ENCODE measurements at regions not wholly inside any gene's neighbourhood (a gene's known extent, or its start where the extent isn't known, plus 50 kb on each side); places are given as distances from the start of the nearest gene placed in this dataset.
"Not testable (repeated sequence)": the region's sequence is repeated elsewhere in the genome, so short reads cannot be mapped to it uniquely, and the experiment has no call there.

- Histone ChIP-seq H3K27ac (no peak overlapping the region), H3K36me3 (no peaks in the 10 kb centered on the region), H3K9me3 (peaks cover 0 to 3% (median 0%) of the 10 kb centered on the region in 4 donors), H3K27me3 (no peaks in the 10 kb centered on the region), H3K4me1 (no peaks in the 10 kb centered on the region), H3K4me3 (no peak overlapping the region)
- TF ChIP-seq POLR2A (IDR thresholded peaks at IDR 0.05) (no peak), POLR2AphosphoS5 (IDR thresholded peaks at IDR 0.05) (no peak), CTCF (IDR thresholded peaks at IDR 0.05) (no peak), EP300 (IDR thresholded peaks at IDR 0.05) (no peak)
- intact Hi-C loops (cut with DNase I): no loop called here
- DNase-seq: no peak
These were observed 827.6 kb downstream of the C12orf50 start for GRCh38 chr12:87201598-87201997.

- no peak for DNase-seq
- no peaks in the 10 kb centered on the region for H3K27me3 ChIP-seq
- H3K9me3 ChIP-seq: peaks cover 0 to 3% (median 0%) of the 10 kb centered on the region in 4 donors
- 76 to 77% methylated on average over 1 of the region's 1 CpG for WGBS, 2 donors
- H3K4me1 ChIP-seq: no peaks in the 10 kb centered on the region
- TF ChIP-seq POLR2A (IDR thresholded peaks at IDR 0.05): no peak
- no peak for TF ChIP-seq CTCF (IDR thresholded peaks at IDR 0.05)
- no peak for TF ChIP-seq POLR2AphosphoS5 (IDR thresholded peaks at IDR 0.05)
- TF ChIP-seq EP300 (IDR thresholded peaks at IDR 0.05): no peak
- no peaks in the 10 kb centered on the region for H3K36me3 ChIP-seq
- intact Hi-C loops (cut with DNase I): no loop called here
- no peak overlapping the region for H3K27ac ChIP-seq
- no peak overlapping the region for H3K4me3 ChIP-seq
These were observed 828.8 kb downstream of the C12orf50 start for GRCh38 chr12:87200289-87200979.

- WGBS, 2 donors: 87 to 90% methylated on average over 1 of the region's 1 CpG
- Histone ChIP-seq H3K27me3 (no peaks in the 10 kb centered on the region), H3K27ac (no peak overlapping the region), H3K4me1 (no peaks in the 10 kb centered on the region), H3K36me3 (no peaks in the 10 kb centered on the region), H3K4me3 (no peak overlapping the region), H3K9me3 (no peaks in the 10 kb centered on the region)
- intact Hi-C loops (cut with DNase I): no loop called here
- TF ChIP-seq POLR2A (IDR thresholded peaks at IDR 0.05): no peak
- TF ChIP-seq POLR2AphosphoS5 (IDR thresholded peaks at IDR 0.05): no peak
- TF ChIP-seq EP300 (IDR thresholded peaks at IDR 0.05): no peak
- TF ChIP-seq CTCF (IDR thresholded peaks at IDR 0.05): no peak
- DNase-seq: no peak
These were observed 831.0 kb downstream of the C12orf50 start for GRCh38 chr12:87198181-87198580.

- TF ChIP-seq POLR2AphosphoS5 (IDR thresholded peaks at IDR 0.05): no peak
- no peak for TF ChIP-seq EP300 (IDR thresholded peaks at IDR 0.05)
- no peak for TF ChIP-seq CTCF (IDR thresholded peaks at IDR 0.05)
- TF ChIP-seq POLR2A (IDR thresholded peaks at IDR 0.05): no peak
- H3K4me3 ChIP-seq: no peak overlapping the region
- H3K27me3 ChIP-seq: no peaks in the 10 kb centered on the region
- H3K9me3 ChIP-seq: no peaks in the 10 kb centered on the region
- intact Hi-C loops (cut with DNase I): no loop called here
- no peak for DNase-seq
- no peaks in the 10 kb centered on the region for H3K36me3 ChIP-seq
- WGBS, 2 donors: 84 to 85% methylated on average over 2 of the region's 2 CpGs
- H3K4me1 ChIP-seq: no peaks in the 10 kb centered on the region
- no peak overlapping the region for H3K27ac ChIP-seq
These were observed 832.9 kb downstream of the C12orf50 start for GRCh38 chr12:87196321-87196720.

GRCh38 chr12:87194389-87194788, 834.8 kb downstream of the C12orf50 start:
- H3K27ac ChIP-seq; H3K27me3 ChIP-seq; H3K9me3 ChIP-seq; H3K36me3 ChIP-seq; H3K4me3 ChIP-seq; DNase-seq; intact Hi-C loops (cut with DNase I); H3K4me1 ChIP-seq: not testable (repeated sequence)
